ENCODE measurements at regions not wholly inside any gene's neighbourhood (a gene's known extent, or its start where the extent isn't known, plus 50 kb on each side); places are given as distances from the start of the nearest gene placed in this dataset.

DNA sequence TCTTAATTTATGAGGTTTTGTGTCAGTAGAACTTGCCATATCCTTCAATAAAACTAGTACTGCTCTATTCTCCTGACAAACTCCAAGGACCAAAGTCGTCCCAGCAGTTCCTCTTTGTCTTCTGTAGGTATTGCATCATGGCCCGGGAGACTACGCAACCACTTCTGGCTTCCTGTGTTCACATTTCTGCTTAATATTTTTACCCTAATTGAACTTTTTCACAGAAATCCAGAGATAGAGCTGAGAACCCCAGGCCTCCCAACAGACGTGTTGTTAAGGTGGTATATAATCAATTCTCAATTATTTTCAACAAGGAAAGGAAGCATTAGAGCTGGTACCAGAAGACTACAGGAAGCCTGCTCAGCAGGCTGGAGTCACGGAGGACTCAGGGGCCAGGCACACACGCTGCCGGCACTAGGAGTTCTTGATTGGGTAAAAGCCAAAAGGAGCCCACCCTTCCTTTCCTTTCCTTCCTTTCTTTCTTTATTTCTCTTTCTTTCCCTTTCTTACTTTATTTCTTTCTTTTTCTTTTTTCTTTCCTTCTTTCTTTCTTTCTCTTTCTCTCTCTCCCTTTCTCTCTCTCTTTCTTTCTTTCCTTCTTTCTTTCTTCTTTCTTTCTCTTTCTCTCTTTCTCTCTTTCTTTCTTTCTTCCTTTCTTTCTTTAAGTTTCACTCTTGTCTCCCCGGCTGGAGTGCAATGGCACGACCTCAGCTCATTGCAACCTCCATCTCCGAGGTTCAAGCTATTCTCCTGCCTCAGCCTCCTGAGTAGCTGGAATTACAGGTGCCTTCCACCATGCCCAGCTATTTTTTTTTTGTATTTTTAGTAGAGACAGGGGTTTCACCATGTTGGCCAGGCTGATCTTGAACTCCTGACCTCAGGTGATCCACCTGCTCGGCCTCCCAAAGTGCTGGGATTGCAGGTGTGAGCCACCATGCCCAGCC is 173.7 kb downstream of the ZBTB18 start:
- DNase-seq, result no peak

DNA sequence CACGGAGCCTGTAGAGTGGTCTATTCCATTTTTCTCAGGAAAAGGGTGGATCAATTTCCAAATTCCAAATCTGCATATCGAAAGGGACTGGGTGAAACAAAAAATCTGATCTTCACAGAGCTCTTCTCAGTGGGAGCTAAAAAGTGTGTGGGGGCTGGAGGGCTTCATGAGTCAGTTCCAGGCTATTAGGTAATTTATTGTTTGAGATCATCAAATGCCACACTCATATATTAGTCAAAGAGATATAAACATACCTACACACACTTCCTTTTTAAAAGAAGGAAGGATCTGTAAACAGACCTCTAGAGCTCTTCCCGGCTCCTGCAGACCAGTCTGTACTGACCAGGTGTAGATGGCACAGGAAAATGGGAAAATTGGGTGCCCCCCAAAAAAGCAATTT is 175.4 kb downstream of the ZBTB18 start:
- no peak for DNase-seq

DNA sequence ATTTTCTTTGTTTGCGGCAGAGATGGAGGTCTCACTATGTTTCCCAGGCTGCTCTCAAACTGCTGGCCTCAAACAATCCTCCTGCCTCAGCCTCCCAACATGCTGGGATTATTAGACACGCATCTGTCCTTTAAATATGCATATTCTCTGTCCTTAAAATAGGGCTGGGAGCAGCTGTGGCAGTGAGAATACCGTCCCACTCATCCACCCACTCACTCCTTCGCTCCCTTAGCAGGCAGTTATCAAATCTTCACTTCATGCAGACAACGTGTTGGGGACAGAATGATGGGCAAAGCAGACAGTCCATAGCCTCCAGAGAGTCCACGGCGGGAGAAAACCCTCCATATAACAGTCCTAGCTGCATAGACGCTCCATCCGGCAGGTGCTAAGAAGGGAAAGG is 179.4 kb downstream of the ZBTB18 start:
- DNase-seq, result no peak

DNA sequence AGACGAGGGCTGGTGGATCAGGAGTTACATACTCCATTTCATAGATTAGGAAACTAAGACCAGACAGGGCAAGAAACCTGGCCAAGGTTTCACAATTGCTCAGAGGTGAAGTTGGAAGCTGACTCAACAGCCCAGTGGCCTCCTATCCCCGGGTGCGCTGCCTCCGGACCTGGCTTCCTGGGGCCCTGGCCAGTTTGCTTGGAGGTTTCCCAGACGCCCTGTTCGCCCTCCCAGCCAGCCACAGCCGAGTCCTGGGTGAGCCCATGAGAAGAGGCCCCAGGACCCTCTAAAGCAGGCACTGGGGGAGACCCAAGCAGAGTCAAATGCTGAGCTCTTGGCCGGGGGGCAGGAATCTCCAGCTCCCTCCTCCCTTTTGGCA is 180.1 kb downstream of the ZBTB18 start:
- no peak for DNase-seq

DNA sequence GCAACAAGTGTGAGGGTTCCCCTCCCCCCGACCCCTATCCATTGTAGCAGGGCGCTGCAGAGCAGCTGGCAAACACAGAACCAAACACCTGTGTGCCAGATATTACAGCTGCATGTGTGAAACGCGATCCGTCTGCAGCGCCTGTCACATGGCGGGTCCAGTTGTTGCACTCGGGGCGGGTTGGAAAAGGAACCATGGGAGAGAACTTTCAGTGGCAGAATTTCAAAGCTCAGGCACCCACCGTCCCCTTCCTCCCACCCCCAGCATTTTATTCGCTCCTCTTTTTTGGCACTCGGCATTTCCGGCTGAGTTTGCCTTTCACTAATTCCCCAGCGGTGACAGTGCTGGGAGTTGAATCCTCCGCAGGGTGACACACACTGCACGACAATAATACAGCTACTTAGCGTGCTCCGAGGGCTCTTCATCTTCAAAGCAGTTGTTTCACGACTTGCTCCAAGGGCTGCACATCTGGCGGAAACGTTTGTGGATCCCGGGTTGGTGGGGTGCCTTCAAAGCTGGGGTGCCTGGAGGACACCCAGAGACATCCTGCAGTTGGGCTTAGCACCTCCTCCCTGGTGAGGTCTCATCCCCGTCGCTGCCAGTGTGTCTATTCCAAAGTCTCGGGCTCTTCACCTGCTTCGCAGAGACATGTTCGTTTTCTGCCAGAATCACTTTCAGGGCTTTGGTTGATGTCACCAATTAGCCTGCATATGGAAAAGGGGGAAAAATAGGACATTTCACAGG is 180.7 kb downstream of the ZBTB18 start:
- peak; percentile 57 for DNase-seq

DNA sequence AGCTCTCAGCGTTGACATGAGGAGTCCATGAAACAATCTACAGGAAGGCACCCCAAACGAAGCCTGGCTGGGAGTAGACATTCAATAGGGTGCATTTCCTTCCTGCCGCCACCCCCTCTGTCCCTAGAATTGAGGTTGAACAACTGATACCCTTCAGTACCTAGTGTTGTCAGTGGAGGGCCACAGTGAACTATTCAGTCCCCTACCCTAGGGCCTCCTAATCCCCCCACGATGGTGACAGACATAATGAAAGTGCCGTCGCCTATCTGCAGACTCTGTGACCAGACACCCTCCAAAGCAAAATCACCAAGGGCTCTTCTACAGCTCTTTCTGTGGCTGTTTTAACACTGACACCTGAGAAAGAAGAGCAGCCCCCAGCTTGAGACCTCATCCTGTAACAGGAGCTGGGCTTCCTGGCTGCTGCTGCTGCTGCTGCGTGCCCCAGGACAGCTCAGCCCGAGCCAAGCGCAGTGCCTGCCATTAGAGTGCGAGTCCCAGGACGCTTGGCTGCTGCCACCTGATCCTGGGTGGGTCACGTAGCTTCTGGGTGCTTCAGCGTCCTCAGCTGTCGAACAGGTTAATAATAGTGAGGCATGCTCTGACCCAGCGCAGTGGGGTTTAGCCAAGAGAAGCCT is 183.0 kb downstream of the ZBTB18 start:
- DNase-seq, result no peak

DNA sequence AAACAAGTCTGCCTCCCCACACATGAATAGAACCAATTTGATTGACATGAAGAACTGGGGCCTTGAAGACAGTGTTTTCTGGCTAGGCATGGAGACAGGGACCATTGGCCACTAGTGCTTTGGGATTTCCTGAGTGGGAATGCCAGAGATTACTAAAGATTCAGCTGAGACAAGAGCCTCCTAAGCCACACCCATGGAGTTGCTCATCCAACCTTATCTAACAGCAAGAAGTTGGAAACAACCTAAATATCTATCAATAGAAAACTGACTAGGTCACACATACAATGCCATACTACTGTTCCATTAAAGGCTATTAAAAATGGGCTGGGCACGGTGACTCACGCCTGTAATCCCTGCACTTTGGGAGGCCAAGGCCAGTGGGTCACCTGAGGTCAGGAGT is 184.1 kb downstream of the ZBTB18 start:
- no peak for DNase-seq

DNA sequence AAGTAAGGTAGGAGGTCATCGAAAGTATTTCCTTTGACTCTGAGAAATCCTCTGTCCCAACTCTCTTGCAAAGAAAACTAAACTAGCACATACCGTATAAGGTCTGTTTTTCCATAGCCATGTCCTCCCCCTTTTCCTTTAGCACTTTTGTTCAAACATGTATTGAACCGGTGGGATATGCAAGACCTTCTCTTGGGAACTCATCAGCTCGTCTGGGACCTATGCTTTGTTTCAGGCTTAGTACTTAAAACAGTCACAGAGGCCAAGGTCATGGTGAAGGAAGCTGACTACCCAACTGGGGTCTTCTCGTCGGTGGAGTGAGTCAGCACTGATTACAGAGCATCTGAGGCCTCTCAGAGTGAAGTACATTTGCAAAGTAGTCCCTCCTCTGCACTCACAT is 185.0 kb downstream of the ZBTB18 start:
- no peak for DNase-seq

DNA sequence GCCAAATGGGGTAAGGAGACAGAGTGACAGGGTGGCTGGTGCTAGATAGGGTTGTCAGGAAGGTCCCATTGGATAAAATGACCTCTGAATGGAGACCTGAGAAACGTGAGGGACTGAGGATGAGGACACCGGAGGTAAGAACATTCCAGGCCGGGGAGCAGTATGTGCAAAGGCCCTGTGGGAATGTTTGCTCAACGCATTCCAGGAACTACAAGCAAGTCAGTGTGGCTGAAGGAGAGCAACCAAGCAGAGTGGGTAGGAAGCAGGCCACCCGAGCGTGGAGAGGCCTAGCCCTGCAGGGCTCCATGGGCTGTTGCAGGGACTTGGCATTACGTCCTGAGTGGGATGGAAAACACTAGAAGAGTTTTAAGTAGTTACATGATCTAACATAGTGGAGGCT is 185.6 kb downstream of the ZBTB18 start:
- DNase-seq, result no peak

DNA sequence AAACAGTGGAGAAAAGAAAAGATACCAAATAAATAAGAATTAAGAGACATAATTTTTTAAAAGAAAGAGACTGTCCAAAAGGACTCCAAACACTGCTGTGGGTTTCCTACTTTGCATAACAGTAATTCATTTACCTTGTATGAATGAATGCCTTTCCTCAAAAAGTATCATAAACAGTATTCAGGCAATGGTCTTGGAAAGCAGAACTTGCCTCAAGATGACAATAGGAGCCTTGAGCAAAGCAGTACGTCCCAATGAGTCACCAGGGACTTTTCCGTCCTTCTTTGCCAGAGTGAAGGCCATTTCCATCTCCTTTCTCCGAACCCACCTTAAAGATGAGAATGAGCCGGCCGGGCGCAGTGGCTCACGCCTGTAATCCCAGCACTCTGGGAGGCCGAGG is 186.4 kb downstream of the ZBTB18 start:
- no peak for DNase-seq

DNA sequence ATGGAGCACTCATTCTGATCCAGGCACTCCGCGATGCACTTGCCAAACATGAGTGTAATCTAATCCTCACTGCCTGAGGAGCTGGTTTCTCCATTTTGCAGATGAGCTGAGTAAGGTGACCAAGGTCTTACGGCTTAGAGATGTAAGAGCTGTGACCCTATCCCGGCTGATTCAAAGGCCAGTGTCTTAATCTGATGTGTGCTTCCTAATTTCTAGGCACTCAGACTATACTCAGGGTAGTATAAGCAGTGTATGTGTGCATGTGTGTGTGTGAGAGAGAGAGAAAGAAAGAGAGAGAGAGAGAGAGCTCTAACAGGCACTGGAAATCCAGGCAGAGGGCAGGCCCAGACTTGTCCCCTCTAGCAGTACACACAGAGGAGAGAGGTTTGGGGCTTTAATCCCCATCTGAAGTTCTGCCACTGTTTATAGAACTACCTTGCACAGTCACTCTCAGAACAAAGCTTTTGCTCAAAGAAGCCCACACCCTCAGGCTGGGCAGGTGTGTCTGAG is 188.2 kb downstream of the ZBTB18 start:
- no peak for DNase-seq

DNA sequence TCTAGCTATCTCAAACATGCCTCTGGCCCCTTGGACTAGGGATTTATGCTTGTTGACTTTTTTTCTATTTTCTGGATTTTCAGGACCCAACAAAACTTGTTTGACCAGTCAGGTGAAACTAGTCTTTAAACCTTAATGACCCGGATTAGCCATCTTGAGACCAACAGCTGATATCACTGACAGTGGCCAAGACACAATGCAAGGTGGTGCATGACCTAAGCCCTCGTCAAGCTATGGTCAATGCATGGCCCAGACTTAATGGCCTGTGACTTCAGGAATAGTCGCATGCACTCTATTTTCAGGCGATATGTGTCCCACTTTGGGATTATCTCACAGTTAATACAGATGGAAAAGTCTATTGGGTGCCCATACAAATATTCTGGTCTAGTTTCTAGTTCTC is 190.4 kb downstream of the ZBTB18 start:
- no peak for DNase-seq

DNA sequence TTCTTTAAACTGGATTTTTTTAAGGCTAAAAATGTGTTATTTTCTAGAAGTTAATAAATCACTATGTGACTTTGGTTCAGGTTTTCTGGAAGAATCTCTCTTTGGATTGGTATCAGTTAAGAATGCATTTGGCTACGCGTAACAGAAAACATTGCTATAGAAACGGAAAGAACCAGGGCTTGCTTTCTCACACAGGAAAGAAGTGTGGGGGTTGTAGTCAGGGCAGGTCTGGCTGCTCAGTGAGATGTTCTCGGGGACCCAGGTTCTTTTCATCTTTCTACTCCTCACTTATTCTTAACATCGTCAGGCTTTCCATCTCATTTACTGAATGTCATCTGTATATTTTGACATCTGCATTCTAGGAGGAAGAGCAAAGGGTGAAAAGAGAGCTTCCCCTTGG is 191.4 kb downstream of the ZBTB18 start:
- no peak for DNase-seq

DNA sequence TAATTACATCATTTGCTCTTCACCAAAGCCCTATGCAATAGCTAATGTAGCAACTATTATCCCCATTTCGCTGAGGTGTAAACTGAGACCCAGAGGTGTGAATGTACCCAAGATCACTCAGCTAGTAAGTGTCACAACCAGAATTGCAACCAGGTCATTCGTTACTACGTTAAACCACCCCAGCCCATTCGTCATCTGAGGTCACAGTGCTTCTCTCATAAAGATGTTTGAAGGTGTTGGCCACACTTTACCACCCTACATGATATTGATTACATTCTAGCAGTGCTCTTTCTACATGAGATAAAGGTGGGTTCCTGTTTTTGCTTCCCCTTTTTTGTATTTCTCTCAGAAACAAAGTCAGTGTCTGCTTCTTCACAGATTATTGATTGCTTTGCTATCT is 195.3 kb downstream of the ZBTB18 start:
- DNase-seq, result no peak

DNA sequence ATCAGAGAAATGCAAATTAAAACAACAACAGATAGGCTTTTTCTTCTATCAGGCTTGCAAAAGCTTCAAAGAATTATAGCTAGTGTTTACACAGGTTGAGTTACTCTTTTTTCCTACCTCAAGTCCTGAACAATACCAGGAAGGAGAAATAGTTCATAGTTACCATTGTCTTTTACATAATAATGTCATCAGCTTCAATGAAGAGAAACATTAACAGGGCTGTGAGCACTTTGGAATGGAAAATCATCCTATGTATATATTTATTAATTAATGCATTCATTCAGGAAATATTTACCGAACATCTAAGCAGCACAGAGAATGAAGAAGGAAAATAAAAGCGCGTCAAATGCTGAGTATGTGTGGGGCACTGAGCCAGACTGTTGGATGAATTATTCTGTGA is 197.3 kb downstream of the ZBTB18 start:
- DNase-seq, result no peak

DNA sequence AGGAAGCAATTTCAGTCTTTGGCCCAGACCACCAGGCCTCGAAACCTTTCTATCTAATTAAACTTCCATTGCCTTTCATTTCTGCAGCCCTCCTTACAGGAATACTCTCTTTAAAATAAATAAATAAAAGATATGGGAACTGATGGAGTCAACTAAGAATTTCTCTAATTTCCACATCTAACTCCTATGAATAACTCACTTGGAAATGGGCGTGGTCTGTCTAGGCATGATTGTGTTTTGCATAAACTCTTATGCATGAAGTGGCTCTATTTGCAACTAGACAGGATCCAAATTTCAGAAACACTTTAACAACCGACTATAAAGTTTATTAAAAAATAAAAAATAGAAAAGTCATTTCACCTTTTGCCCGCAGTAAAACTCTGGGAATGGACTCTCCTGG is 199.5 kb downstream of the ADSS2 start:
- no peak for DNase-seq

DNA sequence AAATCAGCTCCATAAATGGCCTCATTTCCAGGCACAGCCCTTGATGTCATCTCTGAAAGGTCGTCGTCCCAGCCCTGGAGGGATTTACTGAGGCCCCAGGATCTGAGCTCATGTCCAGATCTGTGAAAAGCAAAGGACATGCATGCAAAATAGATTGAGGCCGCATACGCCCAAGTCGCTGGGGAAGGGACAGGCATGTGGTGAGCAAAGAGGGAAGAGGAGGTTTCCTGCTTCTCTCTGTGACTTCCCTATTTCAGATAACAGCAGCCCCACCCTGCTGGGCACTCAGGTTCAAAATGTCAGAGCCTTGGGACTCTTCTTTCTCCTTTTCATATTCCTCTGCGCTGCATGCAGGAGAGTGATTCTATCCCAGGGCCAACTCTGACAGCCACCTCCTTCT is 197.2 kb downstream of the ADSS2 start:
- no peak for DNase-seq

DNA sequence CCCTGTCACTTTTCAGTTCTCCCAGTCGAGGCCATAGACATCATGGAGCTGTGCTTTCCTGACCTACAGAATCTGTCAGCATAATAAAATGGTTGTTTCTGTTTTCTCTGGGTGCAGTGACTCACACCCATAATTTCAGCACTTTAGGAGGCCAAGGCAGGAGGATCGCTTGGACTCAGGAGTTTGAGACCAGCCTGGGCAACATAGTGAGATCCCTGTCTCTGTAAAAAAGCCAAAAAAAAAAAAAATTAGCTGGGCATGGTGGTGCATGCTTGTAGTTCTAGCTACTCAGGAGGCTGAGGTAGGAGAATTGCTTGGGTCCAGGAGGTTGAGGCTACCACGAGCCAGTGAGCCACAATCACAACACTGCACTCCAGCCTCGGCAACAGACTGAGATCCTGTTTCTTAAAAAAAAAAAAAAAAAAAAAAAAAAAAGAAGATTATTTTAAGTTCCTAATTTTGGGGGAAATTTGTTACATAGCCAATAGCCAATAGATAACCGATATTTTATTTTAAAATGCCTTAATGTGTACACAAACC is 196.2 kb downstream of the ADSS2 start:
- DNase-seq, result no peak

DNA sequence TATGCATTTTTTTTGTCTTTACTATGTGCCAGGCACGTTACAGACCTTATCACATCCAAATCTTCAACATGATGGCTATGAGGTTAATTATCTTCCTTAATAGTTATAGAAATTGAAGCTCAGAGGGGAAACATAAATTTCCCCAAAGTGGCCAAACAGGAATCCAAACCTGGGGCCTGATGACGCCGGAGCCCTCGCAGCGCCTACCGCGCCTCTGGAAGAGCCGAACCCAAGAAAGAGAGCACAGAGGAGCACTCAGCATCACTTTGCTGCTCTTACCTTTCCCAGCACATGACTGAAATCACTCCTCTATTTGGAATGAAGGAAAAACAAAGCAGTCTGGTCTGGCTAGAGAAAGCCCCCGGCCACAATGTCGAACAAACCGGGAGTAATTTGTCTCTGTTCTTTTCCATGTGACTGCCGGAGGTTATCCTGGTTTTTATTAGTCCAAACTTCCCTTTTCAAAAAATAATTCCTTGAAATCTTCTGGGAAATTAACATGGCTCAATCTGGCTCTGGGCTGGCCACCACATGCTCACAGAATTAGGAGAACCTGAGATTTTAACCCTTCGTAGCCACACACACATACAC is 195.5 kb downstream of the ADSS2 start:
- DNase-seq, result no peak

DNA sequence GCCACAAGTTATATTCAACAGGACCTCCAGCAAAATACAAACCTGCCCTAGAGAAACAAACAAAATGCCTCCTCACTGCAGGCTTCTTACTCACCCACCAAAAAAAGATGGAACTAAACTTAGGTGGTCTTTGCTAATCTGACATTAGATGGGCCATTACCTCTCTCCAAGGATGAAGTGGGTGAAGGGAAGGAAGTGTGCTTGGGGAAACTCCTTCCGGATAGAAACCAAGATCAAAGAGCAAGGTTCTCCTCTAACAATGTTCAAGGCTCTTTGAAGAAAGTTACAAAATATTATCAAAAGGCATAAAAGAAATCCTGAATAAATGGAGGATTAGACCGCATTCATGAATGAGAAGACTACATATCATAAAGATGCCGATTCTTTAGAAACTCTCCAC is 187.5 kb downstream of the ADSS2 start:
- no peak for DNase-seq

DNA sequence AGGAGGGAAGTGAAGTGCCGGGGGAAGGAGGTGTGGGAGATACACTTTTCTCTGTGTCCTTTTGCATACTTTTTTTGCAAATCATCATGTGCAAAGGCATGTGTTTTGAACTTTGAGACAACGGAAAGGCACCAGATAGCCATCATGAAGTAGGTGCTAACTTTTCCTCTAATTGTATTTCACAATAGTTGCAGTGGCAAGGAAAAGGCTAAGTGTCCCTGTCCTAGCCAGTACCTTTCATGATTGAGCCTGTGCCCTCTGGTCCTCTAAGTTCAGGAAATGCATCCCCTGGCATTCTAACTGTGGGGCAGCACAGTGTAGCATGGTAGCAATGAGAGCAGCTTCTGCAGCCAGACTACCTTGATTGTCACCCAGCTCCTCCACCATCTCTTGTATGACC is 186.2 kb downstream of the ADSS2 start:
- DNase-seq, result no peak

DNA sequence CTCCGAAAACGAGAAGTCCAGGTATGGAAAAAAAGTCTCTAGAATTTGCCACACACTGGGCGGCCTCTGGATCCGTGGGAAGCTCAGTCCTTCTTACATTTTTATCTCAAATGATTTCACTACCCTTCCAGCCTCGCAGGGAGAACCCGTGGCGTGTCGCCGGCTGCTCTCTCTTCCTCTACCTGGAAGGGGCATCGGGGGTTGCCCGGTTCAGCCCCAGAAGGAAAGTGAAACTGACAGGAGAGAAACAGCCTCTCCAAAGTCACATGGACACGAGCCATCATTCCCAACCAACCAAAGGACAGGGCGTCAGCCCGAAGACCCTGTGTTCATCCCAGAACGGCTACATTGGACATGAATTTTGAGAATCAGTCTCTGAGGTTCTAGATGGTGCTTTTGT is 182.5 kb downstream of the ADSS2 start:
- DNase-seq, result no peak

DNA sequence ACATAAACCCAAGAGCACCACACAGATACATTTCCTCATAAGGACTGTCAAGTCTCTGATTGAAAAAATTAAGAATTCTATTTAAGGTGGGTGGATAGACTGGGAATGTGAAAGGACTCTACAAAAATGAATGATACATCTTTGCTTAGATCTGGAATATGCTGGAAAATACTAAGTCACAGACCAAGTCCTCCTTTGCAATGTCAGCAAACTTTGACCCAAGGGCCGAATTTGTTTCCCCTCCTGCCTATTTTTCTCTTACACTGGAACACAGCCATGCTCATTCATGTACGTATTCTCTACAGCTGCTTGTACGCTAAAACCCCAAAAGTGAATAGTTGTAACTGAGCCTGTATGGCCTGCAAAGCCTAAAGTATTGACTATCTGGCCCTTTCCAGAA is 180.7 kb downstream of the ADSS2 start:
- DNase-seq, result no peak
